ENCODE measurements at regions not wholly inside any gene's neighbourhood (a gene's known extent, or its start where the extent isn't known, plus 50 kb on each side); places are given as distances from the start of the nearest gene placed in this dataset.

DNA sequence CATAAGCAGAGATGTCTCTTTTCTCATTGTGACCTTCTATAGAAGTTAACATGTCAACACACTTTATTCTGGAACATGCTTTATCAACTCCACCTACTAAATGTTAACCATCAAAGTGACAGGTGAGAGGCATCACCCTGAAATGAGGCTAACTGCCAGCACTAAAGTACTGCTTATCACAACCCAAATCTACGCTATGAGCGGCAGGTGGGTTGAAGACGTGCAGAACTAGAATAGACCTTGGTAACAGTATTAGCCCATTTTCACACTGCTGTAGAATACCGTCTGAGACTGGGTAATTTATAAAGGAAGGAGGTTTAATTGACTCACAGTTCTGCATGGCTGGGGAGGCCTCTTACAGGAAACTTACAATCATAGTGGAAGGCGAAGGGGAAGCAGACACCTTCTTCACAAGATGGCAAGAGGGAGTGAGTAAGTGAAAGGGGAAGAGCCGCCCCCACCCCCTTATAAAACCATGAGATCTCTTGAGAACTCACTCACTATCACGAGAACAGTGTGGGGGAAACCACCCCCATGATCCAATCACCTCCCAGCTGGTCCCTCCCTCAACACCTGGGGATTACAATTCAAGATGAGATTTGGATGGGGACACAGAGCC lies 359.0 kb downstream of the SEC23A start:
- ATAC-seq = no peak

DNA sequence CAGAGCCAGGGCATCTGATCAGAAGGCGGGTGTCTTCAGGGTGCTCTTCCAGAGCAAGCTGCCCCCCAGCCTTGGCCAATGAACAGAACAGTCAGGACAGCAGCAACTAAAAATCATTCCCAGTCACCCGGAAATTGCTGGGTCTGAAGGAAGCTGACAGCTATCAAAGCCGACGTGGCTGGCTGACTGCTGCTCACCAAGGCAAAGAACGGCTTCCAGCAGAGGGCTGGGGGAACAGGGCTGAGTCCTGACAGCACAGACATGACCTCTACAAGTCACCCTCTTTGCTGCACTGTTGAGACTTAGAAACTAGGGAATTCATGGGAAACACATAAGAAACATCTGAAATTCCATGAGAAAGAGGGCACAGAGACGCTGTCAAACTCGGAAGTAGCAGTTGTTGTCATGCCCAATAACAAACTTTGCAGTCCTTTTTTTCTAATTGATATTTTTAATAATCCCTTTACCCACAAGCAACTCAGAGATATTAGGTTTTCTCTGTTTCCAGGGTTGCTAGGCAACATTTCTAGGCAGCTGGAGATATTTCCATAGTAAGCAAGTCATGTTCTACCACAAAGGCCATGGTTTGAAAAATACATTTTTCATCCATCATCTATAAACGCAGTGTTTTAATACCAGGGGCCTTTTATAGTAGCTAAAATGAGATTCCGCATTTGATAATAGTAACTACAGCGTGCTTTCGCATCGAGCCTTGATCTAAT lies 365.2 kb downstream of the SEC23A start:
- no peak for ATAC-seq
- TF ChIP-seq ZNF70 (CRISPR knock-in tag; IDR thresholded peaks at IDR 0.05) = no peak
- TF ChIP-seq OSR1 (CRISPR knock-in tag; IDR thresholded peaks at IDR 0.05) = no peak
- TF ChIP-seq, protein P1, sequence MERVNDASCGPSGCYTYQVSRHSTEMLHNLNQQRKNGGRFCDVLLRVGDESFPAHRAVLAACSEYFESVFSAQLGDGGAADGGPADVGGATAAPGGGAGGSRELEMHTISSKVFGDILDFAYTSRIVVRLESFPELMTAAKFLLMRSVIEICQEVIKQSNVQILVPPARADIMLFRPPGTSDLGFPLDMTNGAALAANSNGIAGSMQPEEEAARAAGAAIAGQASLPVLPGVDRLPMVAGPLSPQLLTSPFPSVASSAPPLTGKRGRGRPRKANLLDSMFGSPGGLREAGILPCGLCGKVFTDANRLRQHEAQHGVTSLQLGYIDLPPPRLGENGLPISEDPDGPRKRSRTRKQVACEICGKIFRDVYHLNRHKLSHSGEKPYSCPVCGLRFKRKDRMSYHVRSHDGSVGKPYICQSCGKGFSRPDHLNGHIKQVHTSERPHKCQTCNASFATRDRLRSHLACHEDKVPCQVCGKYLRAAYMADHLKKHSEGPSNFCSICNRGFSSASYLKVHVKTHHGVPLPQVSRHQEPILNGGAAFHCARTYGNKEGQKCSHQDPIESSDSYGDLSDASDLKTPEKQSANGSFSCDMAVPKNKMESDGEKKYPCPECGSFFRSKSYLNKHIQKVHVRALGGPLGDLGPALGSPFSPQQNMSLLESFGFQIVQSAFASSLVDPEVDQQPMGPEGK (CRISPR knock-in tag; IDR thresholded peaks at IDR 0.05; ENCODE audit: borderline replicate concordance) = no peak
- no peak for TF ChIP-seq CSDC2 (CRISPR knock-in tag; IDR thresholded peaks at IDR 0.05)
- TF ChIP-seq PPARA (CRISPR knock-in tag; IDR thresholded peaks at IDR 0.05; ENCODE audit: borderline replicate concordance) = no peak
- TF ChIP-seq ZNF8 (CRISPR knock-in tag; IDR thresholded peaks at IDR 0.05) = no peak
- TF ChIP-seq TCF4 (CRISPR knock-in tag; IDR thresholded peaks at IDR 0.05; ENCODE audit: borderline replicate concordance) = no peak
- no peak for TF ChIP-seq ZC3H10 (CRISPR knock-in tag; IDR thresholded peaks at IDR 0.05)
- TF ChIP-seq, protein P2, sequence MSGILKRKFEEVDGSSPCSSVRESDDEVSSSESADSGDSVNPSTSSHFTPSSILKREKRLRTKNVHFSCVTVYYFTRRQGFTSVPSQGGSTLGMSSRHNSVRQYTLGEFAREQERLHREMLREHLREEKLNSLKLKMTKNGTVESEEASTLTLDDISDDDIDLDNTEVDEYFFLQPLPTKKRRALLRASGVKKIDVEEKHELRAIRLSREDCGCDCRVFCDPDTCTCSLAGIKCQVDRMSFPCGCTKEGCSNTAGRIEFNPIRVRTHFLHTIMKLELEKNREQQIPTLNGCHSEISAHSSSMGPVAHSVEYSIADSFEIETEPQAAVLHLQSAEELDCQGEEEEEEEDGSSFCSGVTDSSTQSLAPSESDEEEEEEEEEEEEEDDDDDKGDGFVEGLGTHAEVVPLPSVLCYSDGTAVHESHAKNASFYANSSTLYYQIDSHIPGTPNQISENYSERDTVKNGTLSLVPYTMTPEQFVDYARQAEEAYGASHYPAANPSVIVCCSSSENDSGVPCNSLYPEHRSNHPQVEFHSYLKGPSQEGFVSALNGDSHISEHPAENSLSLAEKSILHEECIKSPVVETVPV (CRISPR knock-in tag; IDR thresholded peaks at IDR 0.05) = no peak
- no peak for TF ChIP-seq TOX (CRISPR knock-in tag; IDR thresholded peaks at IDR 0.05; ENCODE audit: borderline replicate concordance)
- no peak for TF ChIP-seq ZFP30 (CRISPR knock-in tag; IDR thresholded peaks at IDR 0.05)
- TF ChIP-seq, protein P3, sequence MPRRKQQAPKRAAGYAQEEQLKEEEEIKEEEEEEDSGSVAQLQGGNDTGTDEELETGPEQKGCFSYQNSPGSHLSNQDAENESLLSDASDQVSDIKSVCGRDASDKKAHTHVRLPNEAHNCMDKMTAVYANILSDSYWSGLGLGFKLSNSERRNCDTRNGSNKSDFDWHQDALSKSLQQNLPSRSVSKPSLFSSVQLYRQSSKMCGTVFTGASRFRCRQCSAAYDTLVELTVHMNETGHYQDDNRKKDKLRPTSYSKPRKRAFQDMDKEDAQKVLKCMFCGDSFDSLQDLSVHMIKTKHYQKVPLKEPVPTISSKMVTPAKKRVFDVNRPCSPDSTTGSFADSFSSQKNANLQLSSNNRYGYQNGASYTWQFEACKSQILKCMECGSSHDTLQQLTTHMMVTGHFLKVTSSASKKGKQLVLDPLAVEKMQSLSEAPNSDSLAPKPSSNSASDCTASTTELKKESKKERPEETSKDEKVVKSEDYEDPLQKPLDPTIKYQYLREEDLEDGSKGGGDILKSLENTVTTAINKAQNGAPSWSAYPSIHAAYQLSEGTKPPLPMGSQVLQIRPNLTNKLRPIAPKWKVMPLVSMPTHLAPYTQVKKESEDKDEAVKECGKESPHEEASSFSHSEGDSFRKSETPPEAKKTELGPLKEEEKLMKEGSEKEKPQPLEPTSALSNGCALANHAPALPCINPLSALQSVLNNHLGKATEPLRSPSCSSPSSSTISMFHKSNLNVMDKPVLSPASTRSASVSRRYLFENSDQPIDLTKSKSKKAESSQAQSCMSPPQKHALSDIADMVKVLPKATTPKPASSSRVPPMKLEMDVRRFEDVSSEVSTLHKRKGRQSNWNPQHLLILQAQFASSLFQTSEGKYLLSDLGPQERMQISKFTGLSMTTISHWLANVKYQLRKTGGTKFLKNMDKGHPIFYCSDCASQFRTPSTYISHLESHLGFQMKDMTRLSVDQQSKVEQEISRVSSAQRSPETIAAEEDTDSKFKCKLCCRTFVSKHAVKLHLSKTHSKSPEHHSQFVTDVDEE (CRISPR knock-in tag; IDR thresholded peaks at IDR 0.05) = no peak
- TF ChIP-seq ARNTL (CRISPR knock-in tag; IDR thresholded peaks at IDR 0.05; ENCODE audit: borderline replicate concordance, low read depth) = no peak
- no peak for TF ChIP-seq SNAI2 (CRISPR knock-in tag; IDR thresholded peaks at IDR 0.05)
- no peak for TF ChIP-seq ZFP3 (CRISPR knock-in tag; IDR thresholded peaks at IDR 0.05)
- TF ChIP-seq GLIS3 (CRISPR knock-in tag; IDR thresholded peaks at IDR 0.05) = no peak
- TF ChIP-seq, protein P4, sequence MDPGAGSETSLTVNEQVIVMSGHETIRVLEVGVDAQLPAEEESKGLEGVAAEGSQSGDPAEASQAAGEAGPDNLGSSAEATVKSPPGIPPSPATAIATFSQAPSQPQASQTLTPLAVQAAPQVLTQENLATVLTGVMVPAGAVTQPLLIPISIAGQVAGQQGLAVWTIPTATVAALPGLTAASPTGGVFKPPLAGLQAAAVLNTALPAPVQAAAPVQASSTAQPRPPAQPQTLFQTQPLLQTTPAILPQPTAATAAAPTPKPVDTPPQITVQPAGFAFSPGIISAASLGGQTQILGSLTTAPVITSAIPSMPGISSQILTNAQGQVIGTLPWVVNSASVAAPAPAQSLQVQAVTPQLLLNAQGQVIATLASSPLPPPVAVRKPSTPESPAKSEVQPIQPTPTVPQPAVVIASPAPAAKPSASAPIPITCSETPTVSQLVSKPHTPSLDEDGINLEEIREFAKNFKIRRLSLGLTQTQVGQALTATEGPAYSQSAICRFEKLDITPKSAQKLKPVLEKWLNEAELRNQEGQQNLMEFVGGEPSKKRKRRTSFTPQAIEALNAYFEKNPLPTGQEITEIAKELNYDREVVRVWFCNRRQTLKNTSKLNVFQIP (CRISPR knock-in tag; IDR thresholded peaks at IDR 0.05; ENCODE audit: borderline replicate concordance, low read depth) = no peak
- no peak for TF ChIP-seq RARB (CRISPR knock-in tag; IDR thresholded peaks at IDR 0.05)
- TF ChIP-seq ISL1 (CRISPR knock-in tag; IDR thresholded peaks at IDR 0.05) = no peak

More for the DNA sequence above, 359.0 kb downstream of the SEC23A start:
- TF ChIP-seq, protein P3 (CRISPR knock-in tag; IDR thresholded peaks at IDR 0.05) = no peak
- TF ChIP-seq, protein P4 (CRISPR knock-in tag; IDR thresholded peaks at IDR 0.05; ENCODE audit: borderline replicate concordance, low read depth) = no peak
- TF ChIP-seq PPARA (CRISPR knock-in tag; IDR thresholded peaks at IDR 0.05; ENCODE audit: borderline replicate concordance) = no peak
- TF ChIP-seq ZFP30 (CRISPR knock-in tag; IDR thresholded peaks at IDR 0.05) = no peak
- no peak for TF ChIP-seq ZNF565 (CRISPR knock-in tag; conservative IDR thresholded peaks at IDR 0.05; ENCODE audit: low read depth)
- no peak for TF ChIP-seq GLIS3 (CRISPR knock-in tag; IDR thresholded peaks at IDR 0.05)
- TF ChIP-seq ARNTL (CRISPR knock-in tag; IDR thresholded peaks at IDR 0.05; ENCODE audit: borderline replicate concordance, low read depth) = no peak
- TF ChIP-seq ZNF70 (CRISPR knock-in tag; IDR thresholded peaks at IDR 0.05) = no peak
- no peak for TF ChIP-seq CSDC2 (CRISPR knock-in tag; IDR thresholded peaks at IDR 0.05)

All from SK-N-SH treated with all-trans-retinoic acid at 6 μM for 48 hours (cell line).